Fibroblast of pulmonary artery (primary cell): ENCODE measurements at regions not wholly inside any gene's neighbourhood (a gene's known extent, or its start where the extent isn't known, plus 50 kb on each side); places are given as distances from the start of the nearest gene placed in this dataset.

Experiments used
- DNase-seq: peaks from one replicate; pipeline ENCODE4 v3.0.0-alpha.2; 2010; ENCODE audit warnings: low read depth
- H3K4me3 ChIP-seq: replicated peaks from 2 replicates; pipeline ENCODE4 v1.5.1; 2011; ENCODE audit warnings: low read depth, mild to moderate bottlenecking, control low read depth, low read length, moderate library complexity
- CTCF ChIP-seq: IDR thresholded peaks from 2 replicates; pipeline ENCODE4 v1.5.1; 2011; ENCODE audit warnings: mild to moderate bottlenecking, control low read depth, low read length, inconsistent platforms; ENCODE audit errors: missing control alignments

- no peak overlapping the region for H3K4me3 ChIP-seq
- peak; percentile 0 for DNase-seq
- TF ChIP-seq CTCF = no peak
Observed at GRCh38 chr13:63896321-63896720, 2480.7 kb upstream of the PCDH20 start.

DNA sequence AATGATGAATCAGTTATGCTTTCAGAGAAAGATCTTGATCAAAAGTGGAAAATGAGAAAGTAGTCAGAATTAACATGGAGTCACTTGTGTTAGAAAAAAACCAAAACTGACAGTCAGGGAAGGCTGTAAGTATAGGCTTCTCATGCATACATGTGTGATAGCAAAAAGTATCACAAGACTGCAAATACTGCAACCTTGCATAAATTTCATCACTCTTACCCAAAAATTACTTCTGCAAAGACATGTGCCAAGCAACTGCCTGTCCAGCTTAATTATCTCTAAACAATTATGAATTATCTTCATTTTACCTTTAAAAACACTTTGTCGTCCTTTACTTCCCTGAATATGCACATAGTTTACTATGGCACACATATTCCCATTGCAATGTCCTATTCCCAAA, 2466.4 kb upstream of the PCDH20 start:
- H3K4me3 ChIP-seq = no peak overlapping the region
- no peak for TF ChIP-seq CTCF
- DNase-seq = no peak

GRCh38 chr13:63880705-63881104, 2465.1 kb upstream of the PCDH20 start:
- DNase-seq = no peak
- no peak for TF ChIP-seq CTCF

GRCh38 chr13:63873936-63874335, 2458.3 kb upstream of the PCDH20 start:
- no peak for TF ChIP-seq CTCF
- H3K4me3 ChIP-seq = no peak overlapping the region
- no peak for DNase-seq

More at GRCh38 chr13:63880705-63881104, 2465.1 kb upstream of the PCDH20 start:
- no peak overlapping the region for H3K4me3 ChIP-seq

DNA sequence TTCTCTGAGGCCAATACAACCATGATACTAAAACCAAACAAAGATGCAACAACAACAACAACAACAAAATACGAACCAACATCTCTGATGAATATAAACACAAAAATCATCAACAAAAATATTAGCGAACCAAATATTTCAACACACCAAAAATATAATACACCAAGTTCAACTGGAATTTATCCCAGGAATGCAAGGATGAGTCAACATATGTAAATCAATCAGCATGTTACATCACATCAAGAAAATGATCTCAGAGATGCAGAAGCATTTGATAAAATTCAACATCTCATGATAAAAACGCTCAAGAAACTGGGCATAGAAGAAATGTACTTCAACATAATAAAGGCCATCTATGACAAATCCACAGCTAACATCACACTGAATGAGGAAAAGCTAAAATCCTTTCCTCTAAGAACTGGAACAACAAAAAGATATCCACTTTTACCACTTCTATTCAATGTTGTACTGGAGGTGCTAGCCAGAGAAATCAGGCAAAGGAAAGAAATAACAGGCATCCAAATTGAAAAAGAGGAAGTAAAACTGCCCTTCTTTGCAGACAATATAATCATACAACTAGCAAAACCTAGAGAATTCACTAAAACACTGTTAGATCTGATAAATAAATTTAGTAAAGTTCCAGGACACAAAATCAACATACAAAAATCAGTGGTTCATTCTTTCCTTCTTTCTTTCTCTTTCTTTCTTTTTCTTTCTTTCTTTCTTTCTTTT, 2448.7 kb upstream of the PCDH20 start:
- DNase-seq = peak; percentile 33
- H3K4me3 ChIP-seq = no peak overlapping the region
- TF ChIP-seq CTCF = no peak

DNA sequence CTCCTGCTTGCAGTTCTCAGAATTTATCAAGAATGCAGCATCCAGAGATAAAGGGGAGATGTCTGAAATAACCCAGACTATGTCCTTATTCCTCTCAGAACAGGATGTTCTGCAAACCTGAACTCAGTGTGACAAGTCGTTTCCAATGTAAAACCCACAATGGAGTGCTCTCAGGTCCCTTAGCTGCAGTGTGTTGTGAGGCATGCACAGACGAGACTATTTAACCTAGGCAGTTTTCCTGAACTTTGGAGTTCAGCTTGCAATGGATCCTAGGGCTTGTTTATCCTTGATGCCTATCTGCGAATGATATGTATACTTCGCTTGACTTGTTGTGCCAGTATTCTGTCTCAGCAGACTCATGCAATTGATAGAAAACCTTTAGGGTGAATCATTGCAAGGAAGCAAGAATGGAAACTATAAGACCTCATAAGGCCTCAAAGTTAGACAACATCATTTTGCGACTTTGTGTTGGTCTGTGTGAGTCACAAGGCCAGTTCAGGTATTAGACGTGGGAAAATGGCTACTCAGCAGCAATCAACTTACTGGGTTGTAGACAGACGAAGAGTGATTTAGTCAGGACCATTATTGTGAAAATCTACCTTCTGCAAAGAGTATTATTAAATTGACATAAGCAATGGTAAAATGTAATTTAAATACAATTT, 2439.9 kb upstream of the PCDH20 start:
- DNase-seq = no peak
- no peak for TF ChIP-seq CTCF
- no peak overlapping the region for H3K4me3 ChIP-seq
